Mesenchymal stem cell (in vitro differentiated cells and primary cell): ENCODE measurements at regions not wholly inside any gene's neighbourhood (a gene's known extent, or its start where the extent isn't known, plus 50 kb on each side); places are given as distances from the start of the nearest gene placed in this dataset.

Source experiments
- DNase-seq: peaks from one replicate; pipeline ENCODE4 v3.0.0-alpha.2; 2013
- H2AFZ ChIP-seq: one replicate; pipeline ENCODE4 v1.6.1; 2013; ENCODE audit warnings: low read depth, mild to moderate bottlenecking, control low read depth, inconsistent platforms, low read length, moderate library complexity
- H2AK5ac ChIP-seq: 2 replicates; pipeline ENCODE4 v1.6.1; 2013; ENCODE audit warnings: low read length, moderate library complexity, mild to moderate bottlenecking, inconsistent platforms; ENCODE audit not compliant: severe bottlenecking
- H2BK120ac ChIP-seq: one replicate; pipeline ENCODE4 v1.6.1; 2013; ENCODE audit warnings: low read depth, mild to moderate bottlenecking, inconsistent platforms, low read length, moderate library complexity
- H2BK12ac ChIP-seq, 2 experiments: one replicate each; pipeline ENCODE4 v1.6.1; 2013; ENCODE audit warnings: inconsistent platforms in 2 of 2, low read length in 2 of 2, mild to moderate bottlenecking in 2 of 2, moderate library complexity in 2 of 2, control low read depth in 1 of 2
- H2BK15ac ChIP-seq: one replicate; pipeline ENCODE4 v1.6.1; 2013; ENCODE audit warnings: mild to moderate bottlenecking, low read depth, inconsistent platforms; ENCODE audit not compliant: poor library complexity, severe bottlenecking
- H2BK5ac ChIP-seq: 2 replicates; pipeline ENCODE4 v1.6.1; 2013; ENCODE audit warnings: low read depth, mild to moderate bottlenecking, low read length, control low read depth, inconsistent platforms; ENCODE audit not compliant: poor library complexity, severe bottlenecking
- H3K14ac ChIP-seq, 2 experiments: one replicate each; pipeline ENCODE4 v1.6.1; 2013; ENCODE audit warnings: inconsistent platforms in 2 of 2, low read length in 2 of 2, control low read depth in 1 of 2, mild to moderate bottlenecking in 1 of 2, moderate library complexity in 1 of 2
- H3K18ac ChIP-seq, 2 experiments: one replicate each; pipeline ENCODE4 v1.6.1; 2013; ENCODE audit warnings: inconsistent platforms in 2 of 2, low read length in 2 of 2, control low read depth in 1 of 2, low read depth in 1 of 2, mild to moderate bottlenecking in 1 of 2
- H3K23ac ChIP-seq, 2 experiments: one replicate each; pipeline ENCODE4 v1.6.1; 2013; ENCODE audit warnings: inconsistent platforms in 2 of 2, low read length in 2 of 2, mild to moderate bottlenecking in 2 of 2, moderate library complexity in 2 of 2, control low read depth in 1 of 2
- H3K27ac ChIP-seq: 2 replicates; pipeline ENCODE4 v1.5.1; 2013; ENCODE audit warnings: mild to moderate bottlenecking, moderate library complexity, low read length, control low read depth, inconsistent platforms; ENCODE audit not compliant: poor library complexity, severe bottlenecking
- H3K27me3 ChIP-seq, 2 experiments: 2 replicates each; pipeline versions ENCODE4 v1.6.1 to v1.7.0; 2013; ENCODE audit warnings: low read length in 2 of 2, mild to moderate bottlenecking in 2 of 2, moderate library complexity in 2 of 2, control low read depth in 1 of 2, inconsistent platforms in 1 of 2; ENCODE audit not compliant: control insufficient read depth in 1 of 2, insufficient read depth in 1 of 2
- H3K36me3 ChIP-seq, 2 experiments: 2 replicates each; pipeline versions ENCODE4 v1.6.1 to v1.7.0; 2013; ENCODE audit warnings: low read length in 2 of 2, control low read depth in 1 of 2, inconsistent platforms in 1 of 2, low read depth in 1 of 2, mild to moderate bottlenecking in 1 of 2; ENCODE audit not compliant: insufficient read depth in 2 of 2, control insufficient read depth in 1 of 2
- H3K4ac ChIP-seq, 2 experiments: one replicate each; pipeline ENCODE4 v1.6.1; 2013; ENCODE audit warnings: inconsistent platforms in 2 of 2, low read length in 2 of 2, mild to moderate bottlenecking in 2 of 2, moderate library complexity in 2 of 2, control low read depth in 1 of 2, low read depth in 1 of 2
- H3K4me1 ChIP-seq: 2 replicates; pipeline ENCODE4 v1.6.1; 2013; ENCODE audit warnings: low read depth, low read length, control low read depth; ENCODE audit not compliant: control insufficient read depth, insufficient read depth
- H3K4me2 ChIP-seq: 2 replicates; pipeline ENCODE4 v1.6.1; 2013; ENCODE audit warnings: low read length, mild to moderate bottlenecking, inconsistent platforms; ENCODE audit not compliant: poor library complexity, severe bottlenecking
- H3K4me3 ChIP-seq, 2 experiments: 2 replicates each; pipeline versions ENCODE4 v1.5.1 to v1.7.0; 2013; ENCODE audit warnings: low read length in 2 of 2, mild to moderate bottlenecking in 2 of 2, control low read depth in 1 of 2, low read depth in 1 of 2; ENCODE audit not compliant: insufficient read depth in 1 of 2
- H3K79me1 ChIP-seq: replicated peaks from 2 replicates; pipeline ENCODE4 v1.6.1; 2013; ENCODE audit warnings: mild to moderate bottlenecking, control low read depth, low read length, inconsistent platforms; ENCODE audit not compliant: poor library complexity, severe bottlenecking
- H3K9ac ChIP-seq: 2 replicates; pipeline ENCODE4 v1.7.0; 2013; ENCODE audit warnings: mild to moderate bottlenecking, low read length, moderate library complexity
- H3K9me3 ChIP-seq: 2 replicates; pipeline ENCODE4 v1.7.0; 2013; ENCODE audit warnings: mild to moderate bottlenecking, low read length; ENCODE audit not compliant: control insufficient read depth
- H4K8ac ChIP-seq: one replicate; pipeline ENCODE4 v1.6.1; 2013; ENCODE audit warnings: inconsistent platforms, mild to moderate bottlenecking, low read length, moderate library complexity
- H4K91ac ChIP-seq: one replicate; pipeline ENCODE4 v1.6.1; 2013; ENCODE audit warnings: mild to moderate bottlenecking, low read length, inconsistent platforms
- WGBS: methylation state at CpG from one replicate; pipeline ENCODE4 v1.1.7; 2013; ENCODE audit warnings: mixed read lengths; 5-methylcytosine and 5-hydroxymethylcytosine counted together

DNA sequence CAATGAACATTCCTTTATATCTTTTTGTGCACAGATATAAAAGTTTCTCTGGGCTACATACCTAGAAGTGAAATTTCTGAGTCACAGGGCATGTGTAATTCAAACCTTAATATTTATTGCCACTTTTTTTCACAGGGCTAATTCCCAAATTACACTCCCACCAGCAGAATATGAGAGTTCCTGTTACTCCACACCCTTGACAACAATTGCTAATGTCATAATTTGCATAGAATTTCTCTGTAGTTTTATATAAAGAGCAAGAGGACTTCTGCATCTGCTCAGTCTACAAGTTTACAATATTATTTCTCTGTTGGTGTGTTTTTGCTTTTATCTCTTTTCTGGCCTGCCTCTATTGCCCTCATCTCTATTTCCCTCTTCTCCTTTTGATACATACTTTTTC, 518.5 kb downstream of the ZNF608 start:
- H2BK5ac ChIP-seq: no peak overlapping the region
- no peak overlapping the region for H4K91ac ChIP-seq
- no peaks in the 10 kb centered on the region for H3K36me3 ChIP-seq
- no peak overlapping the region for H3K23ac ChIP-seq
- no peaks in the 10 kb centered on the region for H3K9me3 ChIP-seq
- H2BK120ac ChIP-seq: no peak overlapping the region
- H3K4me3 ChIP-seq: no peak overlapping the region
- no peak overlapping the region for H3K9ac ChIP-seq
- H3K4me2 ChIP-seq: no peak overlapping the region
- H3K79me1 ChIP-seq: no peaks in the 10 kb centered on the region
- H3K4ac ChIP-seq: no peak overlapping the region
- no peak overlapping the region for H3K27ac ChIP-seq
- no peak for DNase-seq
- no peak overlapping the region for H3K18ac ChIP-seq
- H4K8ac ChIP-seq: no peak overlapping the region
- H2BK12ac ChIP-seq: no peak overlapping the region
- no peak overlapping the region for H2AK5ac ChIP-seq
- no peak overlapping the region for H2BK15ac ChIP-seq
- H2AFZ ChIP-seq: no peak overlapping the region
- no peak overlapping the region for H3K14ac ChIP-seq
- no peaks in the 10 kb centered on the region for H3K4me1 ChIP-seq
- no peaks in the 10 kb centered on the region for H3K27me3 ChIP-seq

DNA sequence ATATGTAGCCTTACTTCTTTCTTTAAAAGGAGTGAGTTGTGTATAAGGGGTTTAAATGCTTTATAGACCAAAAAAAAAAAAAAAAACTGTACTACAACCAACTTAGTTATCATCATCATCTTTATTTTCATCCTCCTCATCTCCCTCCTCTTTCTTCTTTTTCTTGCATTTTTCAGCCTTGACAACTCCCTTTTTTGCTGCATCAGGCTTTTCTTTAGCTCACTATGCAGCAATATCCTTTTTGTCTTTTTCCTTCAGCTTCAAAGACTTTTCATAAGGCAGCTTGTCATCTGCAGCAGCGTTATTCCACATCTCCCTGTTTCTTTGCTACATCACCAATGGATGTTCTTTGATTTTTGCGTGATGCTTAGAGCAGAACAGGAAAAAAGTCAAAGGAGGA, 526.0 kb downstream of the ZNF608 start:
- 94% methylated on average over 2 of the region's 2 CpGs for WGBS
- no peaks in the 10 kb centered on the region for H3K4me1 ChIP-seq
- no peaks in the 10 kb centered on the region for H3K79me1 ChIP-seq
- no peak overlapping the region for H3K4ac ChIP-seq
- no peak overlapping the region for H3K27ac ChIP-seq
- H3K27me3 ChIP-seq: no peaks in the 10 kb centered on the region
- no peak overlapping the region for H2BK5ac ChIP-seq
- no peak overlapping the region for H3K4me3 ChIP-seq
- no peak overlapping the region for H3K14ac ChIP-seq
- no peak overlapping the region for H2BK15ac ChIP-seq
- H2AK5ac ChIP-seq: no peak overlapping the region
- no peak for DNase-seq
- H4K91ac ChIP-seq: no peak overlapping the region
- no peak overlapping the region for H4K8ac ChIP-seq
- no peak overlapping the region for H2BK120ac ChIP-seq
- no peaks in the 10 kb centered on the region for H3K9me3 ChIP-seq
- no peak overlapping the region for H3K9ac ChIP-seq
- no peak overlapping the region for H3K4me2 ChIP-seq
- no peak overlapping the region for H2AFZ ChIP-seq
- no peak overlapping the region for H3K23ac ChIP-seq
- no peak overlapping the region for H2BK12ac ChIP-seq
- no peak overlapping the region for H3K18ac ChIP-seq
- no peaks in the 10 kb centered on the region for H3K36me3 ChIP-seq

DNA sequence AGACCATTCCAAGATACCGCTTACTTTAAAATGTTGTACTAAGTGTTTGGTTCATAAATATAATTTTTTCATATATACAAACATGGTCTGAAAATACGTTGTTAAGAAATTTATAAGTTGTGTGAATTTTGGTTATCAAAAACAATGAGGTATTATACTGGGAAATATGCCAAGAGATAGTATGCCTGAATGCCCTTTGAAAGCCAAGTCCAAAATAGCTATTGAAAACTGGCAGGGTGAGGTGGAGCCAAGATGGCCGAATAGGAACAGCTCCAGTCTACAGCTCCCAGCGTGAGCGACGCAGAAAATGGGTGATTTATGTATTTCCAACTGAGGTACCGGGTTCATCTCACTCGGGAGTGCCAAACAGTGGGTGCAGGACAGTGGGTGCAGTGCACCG, 533.5 kb downstream of the ZNF608 start:
- Histone ChIP-seq H3K14ac (no peak overlapping the region), H3K9ac (no peak overlapping the region), H3K27ac (no peak overlapping the region), H3K4ac (no peak overlapping the region), H4K8ac (no peak overlapping the region), H2AFZ (no peak overlapping the region), H4K91ac (no peak overlapping the region), H2AK5ac (no peak overlapping the region), H3K79me1 (no peaks in the 10 kb centered on the region), H3K4me1 (no peaks in the 10 kb centered on the region), H2BK12ac (no peak overlapping the region), H3K23ac (no peak overlapping the region), H2BK120ac (no peak overlapping the region), H3K18ac (no peak overlapping the region), H3K36me3 (no peaks in the 10 kb centered on the region), H3K4me2 (no peak overlapping the region), H3K9me3 (peaks cover 4% of the 10 kb centered on the region), H2BK15ac (no peak overlapping the region), H3K4me3 (no peak overlapping the region), H3K27me3 (no peaks in the 10 kb centered on the region), H2BK5ac (no peak overlapping the region)
- no peak for DNase-seq
- 82% methylated on average over 8 of the region's 9 CpGs for WGBS

DNA sequence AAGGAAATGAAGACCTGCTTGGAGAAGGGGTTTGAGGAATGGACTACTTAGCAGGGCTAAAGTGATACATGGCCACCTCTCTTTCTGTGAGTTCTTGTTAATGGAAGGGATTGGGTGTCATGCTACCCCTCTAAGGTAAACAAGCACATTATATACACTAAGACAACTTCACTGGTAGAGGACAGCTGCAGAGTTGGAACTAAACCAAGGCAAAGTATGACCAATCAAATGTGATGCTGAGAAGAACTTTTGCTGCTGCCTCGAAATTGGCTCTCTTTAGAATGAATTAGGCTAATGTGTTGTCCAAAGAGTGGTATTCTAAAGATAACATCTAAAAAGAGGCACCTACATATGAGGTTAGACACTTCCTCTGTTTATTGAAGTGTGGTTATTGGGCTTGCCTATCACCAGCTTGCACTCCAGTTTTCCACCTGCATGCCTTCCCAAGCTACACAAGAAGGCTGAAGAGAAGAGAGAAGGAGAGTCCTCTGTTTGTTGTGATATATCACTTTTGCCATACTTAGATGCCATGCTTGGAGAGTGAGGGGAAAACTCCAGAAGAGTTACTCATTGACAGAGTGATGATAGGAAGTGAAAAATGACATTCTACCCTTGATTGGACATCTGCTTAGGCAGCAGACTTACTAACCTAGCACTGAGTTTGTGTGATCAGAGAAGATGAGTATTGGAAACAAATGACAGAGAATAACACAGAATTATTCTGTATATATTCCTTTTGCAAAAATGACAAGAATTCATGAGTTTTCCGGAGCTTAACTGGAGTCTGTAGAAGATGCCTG, 536.1 kb downstream of the ZNF608 start:
- Histone ChIP-seq H3K4ac (no peak overlapping the region), H3K4me2 (no peak overlapping the region), H3K4me3 (no peak overlapping the region), H2BK12ac (no peak overlapping the region), H3K9me3 (peaks cover 4% of the 10 kb centered on the region), H3K9ac (no peak overlapping the region), H2BK15ac (no peak overlapping the region), H3K36me3 (no peaks in the 10 kb centered on the region), H3K27ac (no peak overlapping the region), H3K23ac (no peak overlapping the region), H2BK5ac (no peak overlapping the region), H3K18ac (no peak overlapping the region), H2AK5ac (no peak overlapping the region), H3K4me1 (no peaks in the 10 kb centered on the region), H3K79me1 (no peaks in the 10 kb centered on the region), H2AFZ (no peak overlapping the region), H3K14ac (no peak overlapping the region), H2BK120ac (no peak overlapping the region), H4K8ac (no peak overlapping the region), H3K27me3 (no peaks in the 10 kb centered on the region), H4K91ac (no peak overlapping the region)
- WGBS: 90% methylated on average over 2 of the region's 2 CpGs
- no peak for DNase-seq
